ENCODE measurements at regions not wholly inside any gene's neighbourhood (a gene's known extent, or its start where the extent isn't known, plus 50 kb on each side); places are given as distances from the start of the nearest gene placed in this dataset.

DNA sequence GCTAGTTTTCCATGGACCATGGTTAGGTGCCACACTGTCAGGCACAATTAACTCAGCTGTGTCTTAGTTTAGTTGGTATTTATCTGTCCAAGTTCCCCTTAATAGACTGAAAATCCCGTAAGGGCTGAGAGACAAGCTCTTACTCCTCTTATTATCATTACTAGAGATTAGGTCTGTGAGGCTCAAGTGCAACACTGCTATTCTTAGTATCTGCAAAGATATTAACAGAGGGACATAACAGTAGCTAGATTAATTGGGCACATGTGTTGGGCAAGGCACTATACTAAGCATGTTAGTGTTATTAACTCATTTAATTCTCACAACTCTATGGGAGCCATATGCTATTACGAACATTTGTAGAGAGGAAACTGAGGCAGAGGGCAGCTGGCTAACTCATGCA is 137.3 kb downstream of the VEGFA start:
- TF ChIP-seq, protein P1, sequence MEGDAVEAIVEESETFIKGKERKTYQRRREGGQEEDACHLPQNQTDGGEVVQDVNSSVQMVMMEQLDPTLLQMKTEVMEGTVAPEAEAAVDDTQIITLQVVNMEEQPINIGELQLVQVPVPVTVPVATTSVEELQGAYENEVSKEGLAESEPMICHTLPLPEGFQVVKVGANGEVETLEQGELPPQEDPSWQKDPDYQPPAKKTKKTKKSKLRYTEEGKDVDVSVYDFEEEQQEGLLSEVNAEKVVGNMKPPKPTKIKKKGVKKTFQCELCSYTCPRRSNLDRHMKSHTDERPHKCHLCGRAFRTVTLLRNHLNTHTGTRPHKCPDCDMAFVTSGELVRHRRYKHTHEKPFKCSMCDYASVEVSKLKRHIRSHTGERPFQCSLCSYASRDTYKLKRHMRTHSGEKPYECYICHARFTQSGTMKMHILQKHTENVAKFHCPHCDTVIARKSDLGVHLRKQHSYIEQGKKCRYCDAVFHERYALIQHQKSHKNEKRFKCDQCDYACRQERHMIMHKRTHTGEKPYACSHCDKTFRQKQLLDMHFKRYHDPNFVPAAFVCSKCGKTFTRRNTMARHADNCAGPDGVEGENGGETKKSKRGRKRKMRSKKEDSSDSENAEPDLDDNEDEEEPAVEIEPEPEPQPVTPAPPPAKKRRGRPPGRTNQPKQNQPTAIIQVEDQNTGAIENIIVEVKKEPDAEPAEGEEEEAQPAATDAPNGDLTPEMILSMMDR (conservative IDR thresholded peaks at IDR 0.05; ENCODE audit: control insufficient read depth, insufficient read depth, low read depth, low read length): no peak
- H3K4me3 ChIP-seq (ENCODE audit: control insufficient read depth, low read depth, low read length): no peak overlapping the region
- no peak for DNase-seq (ENCODE audit: low read depth)

DNA sequence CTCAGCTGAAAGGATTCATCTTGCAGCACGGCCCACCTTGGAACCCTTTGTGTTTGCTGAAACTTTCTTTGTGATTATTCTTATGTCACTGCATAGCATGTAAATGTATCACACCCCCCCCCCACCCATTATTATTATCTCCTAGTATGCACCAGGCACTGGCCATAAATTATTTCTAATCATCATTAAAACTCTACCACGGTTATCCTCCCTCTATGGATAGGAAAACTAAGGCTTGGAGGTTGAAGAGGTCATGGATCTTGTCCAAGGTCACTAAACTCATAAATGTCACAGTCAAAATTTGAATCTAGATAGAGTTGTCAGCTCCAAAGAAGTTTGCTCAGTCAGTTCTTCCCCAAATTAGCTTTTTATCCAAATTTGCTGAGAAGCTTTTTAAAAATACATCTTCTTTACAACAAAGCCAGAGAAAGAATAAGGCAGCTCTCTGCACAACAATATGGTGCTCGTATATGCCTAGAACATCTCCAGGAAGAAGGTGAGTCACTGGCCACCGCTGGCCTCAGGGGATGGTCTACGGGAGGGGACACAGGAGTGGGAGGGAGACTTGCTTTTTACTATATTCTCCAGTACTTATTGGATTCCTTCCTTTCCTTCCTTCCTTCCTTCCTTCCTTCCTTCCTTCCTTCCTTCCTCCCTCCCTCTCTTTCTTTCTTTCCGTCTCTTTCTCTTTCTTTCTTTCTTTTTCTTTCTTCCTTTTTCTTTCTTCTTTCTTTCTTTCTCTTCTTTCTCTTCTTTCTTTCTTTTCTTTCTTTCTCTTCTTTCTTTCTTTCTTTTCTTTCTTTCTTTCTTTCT is 134.5 kb downstream of the VEGFA start:
- DNase-seq (ENCODE audit: low read depth): no peak
- H3K4me3 ChIP-seq (ENCODE audit: control insufficient read depth, low read depth, low read length): no peak overlapping the region
- TF ChIP-seq, protein P1 (conservative IDR thresholded peaks at IDR 0.05; ENCODE audit: control insufficient read depth, insufficient read depth, low read depth, low read length): no peak

DNA sequence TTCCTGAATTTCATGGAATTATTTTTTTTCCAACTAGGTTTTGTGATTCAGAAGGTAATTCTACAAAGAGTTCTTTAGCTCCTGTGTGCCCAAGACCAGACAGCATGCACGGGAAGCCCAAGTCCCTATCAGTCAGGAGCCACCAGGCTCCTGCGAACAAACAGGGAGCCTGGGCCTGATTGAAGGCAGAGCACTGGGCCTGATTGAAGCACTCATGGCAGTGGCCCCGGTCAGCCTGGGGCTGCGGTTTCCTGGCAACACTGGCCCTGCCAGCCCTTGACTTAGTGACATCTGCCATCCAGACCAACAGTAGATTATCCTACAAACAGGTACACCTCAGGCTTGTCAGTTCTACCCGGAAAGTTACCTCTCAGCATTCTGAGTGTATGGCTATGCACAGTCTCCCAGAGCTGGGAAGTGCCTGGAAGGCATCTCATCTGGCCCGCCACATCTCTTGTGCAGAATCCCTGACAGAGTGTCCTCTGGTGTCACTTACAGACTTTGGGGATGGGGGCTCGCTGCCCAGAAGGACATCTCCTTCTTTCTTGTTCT is 133.8 kb downstream of the VEGFA start:
- no peak for DNase-seq (ENCODE audit: low read depth)
- TF ChIP-seq, protein P1 (conservative IDR thresholded peaks at IDR 0.05; ENCODE audit: control insufficient read depth, insufficient read depth, low read depth, low read length): no peak
- no peak overlapping the region for H3K4me3 ChIP-seq (ENCODE audit: control insufficient read depth, low read depth, low read length)

DNA sequence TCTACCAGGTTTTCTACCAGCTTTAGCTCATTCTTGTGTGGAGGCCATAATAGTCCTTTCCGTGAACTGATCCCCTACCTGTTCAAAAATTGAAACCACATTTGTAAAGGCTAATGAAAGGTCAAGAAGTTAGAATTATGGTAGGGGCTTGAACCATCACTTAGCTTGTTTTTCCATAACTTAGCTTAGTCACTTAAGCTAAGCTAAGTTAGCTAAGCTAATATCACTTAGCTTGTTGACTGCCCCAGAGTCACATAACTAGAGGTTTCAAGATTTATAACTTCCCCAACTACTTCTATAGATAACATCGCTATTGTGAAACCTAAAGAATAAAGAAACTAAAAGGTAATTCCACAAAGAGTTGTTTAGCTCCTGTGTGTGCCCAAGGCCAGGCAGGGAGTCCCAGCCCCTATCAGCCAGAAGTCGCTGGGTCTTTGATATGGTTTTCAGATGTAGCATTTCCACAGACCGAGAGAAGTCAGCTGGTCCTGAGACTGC is 131.8 kb downstream of the VEGFA start:
- TF ChIP-seq, protein P1 (conservative IDR thresholded peaks at IDR 0.05; ENCODE audit: control insufficient read depth, insufficient read depth, low read depth, low read length): no peak
- DNase-seq (ENCODE audit: low read depth): no peak
- no peak overlapping the region for H3K4me3 ChIP-seq (ENCODE audit: control insufficient read depth, low read depth, low read length)

DNA sequence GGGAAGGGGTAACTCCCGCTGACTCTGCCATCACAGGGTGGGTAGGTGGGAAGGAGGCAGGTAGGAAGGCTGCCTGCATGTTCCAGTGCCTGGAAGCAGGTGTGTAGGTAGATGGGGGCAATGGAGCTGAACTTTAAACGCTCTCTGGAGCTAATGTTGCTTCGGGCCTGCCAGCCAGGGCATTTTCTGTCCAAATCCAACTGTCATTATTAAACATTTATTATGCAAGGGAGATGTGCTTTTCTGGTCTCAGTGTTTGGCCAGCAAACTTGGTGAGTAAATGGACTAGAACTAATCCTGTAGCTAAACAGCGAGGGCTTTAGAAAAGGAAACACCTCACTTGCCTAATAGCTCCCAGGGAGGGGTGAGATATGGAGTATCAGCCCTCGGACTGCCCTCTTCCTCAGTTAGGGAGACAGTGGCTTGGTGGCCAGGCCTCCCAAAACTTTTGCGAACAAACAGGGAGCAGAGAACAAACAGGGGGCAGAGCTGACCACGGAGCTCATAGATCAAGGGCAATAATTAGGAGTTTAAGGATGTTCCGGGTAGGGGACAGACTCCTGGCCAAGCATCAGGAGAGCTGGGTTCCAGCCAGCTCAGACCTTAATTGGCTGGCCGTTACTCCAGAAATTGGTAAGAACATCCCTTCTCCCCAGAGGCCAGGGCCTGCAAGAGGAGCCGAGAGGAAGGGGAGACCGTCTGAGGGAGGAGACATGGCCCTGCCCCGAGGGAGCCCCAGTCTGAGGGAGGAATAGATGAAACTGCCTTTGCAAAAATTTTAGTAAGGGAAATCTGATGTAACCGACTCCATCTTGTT is 131.1 kb downstream of the VEGFA start:
- TF ChIP-seq, protein P1 (conservative IDR thresholded peaks at IDR 0.05; ENCODE audit: control insufficient read depth, insufficient read depth, low read depth, low read length): no peak
- H3K4me3 ChIP-seq (ENCODE audit: control insufficient read depth, low read depth, low read length): no peak overlapping the region
- peak; percentile 55 for DNase-seq (ENCODE audit: low read depth)

DNA sequence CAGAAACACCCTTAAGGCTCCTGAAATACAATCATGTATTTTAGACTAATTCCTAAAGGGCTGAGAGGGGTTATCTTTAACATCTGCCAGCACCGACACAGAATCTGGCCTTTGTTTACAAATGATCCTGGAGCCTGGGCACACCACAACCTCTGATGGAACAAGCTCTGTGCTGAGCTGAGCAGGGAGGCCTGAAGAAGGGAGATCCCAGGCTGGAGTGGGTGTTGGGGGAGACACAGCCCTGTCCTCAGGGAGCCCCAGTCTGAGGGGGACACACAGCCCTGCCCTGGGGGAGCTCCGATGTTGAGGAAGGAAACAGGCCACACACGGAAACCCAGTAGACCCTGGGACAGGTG is 130.5 kb downstream of the VEGFA start:
- DNase-seq (ENCODE audit: low read depth): no peak
- H3K4me3 ChIP-seq (ENCODE audit: control insufficient read depth, low read depth, low read length): no peak overlapping the region
- TF ChIP-seq, protein P1 (conservative IDR thresholded peaks at IDR 0.05; ENCODE audit: control insufficient read depth, insufficient read depth, low read depth, low read length): no peak
